Fibroblast of lung (primary cell): ENCODE measurements at regions not wholly inside any gene's neighbourhood (a gene's known extent, or its start where the extent isn't known, plus 50 kb on each side); places are given as distances from the start of the nearest gene placed in this dataset.

Experiments used
- DNase-seq, 2 donors: peaks; one replicate each; pipeline versions ENCODE4 v3.0.0 to v3.0.0-alpha.2; 2010; ENCODE audit warnings: low read depth in 2 of 2
- H2AFZ ChIP-seq: 2 replicates; pipeline ENCODE4 v1.5.1; 2012; ENCODE audit warnings: low read length, control low read depth, inconsistent platforms
- H3K27ac ChIP-seq: 2 replicates; pipeline ENCODE4 v1.5.1; 2011; ENCODE audit warnings: low read length, control low read depth; ENCODE audit not compliant: insufficient read depth
- H3K27me3 ChIP-seq: 2 replicates; pipeline ENCODE4 v1.5.1; 2011; ENCODE audit warnings: mild to moderate bottlenecking, low read length; ENCODE audit not compliant: control insufficient read depth, insufficient read depth
- H3K36me3 ChIP-seq: 2 replicates; pipeline ENCODE4 v1.5.1; 2011; ENCODE audit warnings: low read length; ENCODE audit not compliant: control insufficient read depth, insufficient read depth
- H3K4me1 ChIP-seq: 2 replicates; pipeline ENCODE4 v1.5.1; 2011; ENCODE audit warnings: low read length; ENCODE audit not compliant: control insufficient read depth, insufficient read depth; ENCODE audit errors: extremely low read depth
- H3K4me2 ChIP-seq: 2 replicates; pipeline ENCODE4 v1.5.1; 2011; ENCODE audit warnings: low read length, control low read depth; ENCODE audit not compliant: insufficient read depth; ENCODE audit errors: extremely low read depth
- H3K4me3 ChIP-seq, 4 experiments: fragments of 200-600 bp in 1 of 4; sonication (generic) in 1 of 4; replicated peaks in 1 of 4; 2 replicates each; pipeline ENCODE4 v1.5.1; 2011 to 2016; ENCODE audit warnings: low read length in 4 of 4, low read depth in 3 of 4, mild to moderate bottlenecking in 3 of 4, control low read depth in 2 of 4, inconsistent platforms in 1 of 4, mixed read lengths in 1 of 4; ENCODE audit not compliant: insufficient read depth in 1 of 4; ENCODE audit errors: control extremely low read depth in 1 of 4
- H3K79me2 ChIP-seq: 2 replicates; pipeline ENCODE4 v1.5.1; 2012; ENCODE audit warnings: mild to moderate bottlenecking, low read length, inconsistent platforms; ENCODE audit not compliant: control insufficient read depth, insufficient read depth
- H3K9ac ChIP-seq: 2 replicates; pipeline ENCODE4 v1.5.1; 2011; ENCODE audit warnings: mild to moderate bottlenecking, low read length, control low read depth; ENCODE audit not compliant: insufficient read depth
- H3K9me3 ChIP-seq: 2 replicates; pipeline ENCODE4 v1.5.1; 2012; ENCODE audit warnings: low read depth, low read length; ENCODE audit not compliant: control insufficient read depth, insufficient read depth
- H4K20me1 ChIP-seq: 2 replicates; pipeline ENCODE4 v1.5.1; 2011; ENCODE audit warnings: low read length; ENCODE audit not compliant: control insufficient read depth, insufficient read depth; ENCODE audit errors: extremely low read depth
- EZH2 ChIP-seq: IDR thresholded peaks from 2 replicates; pipeline ENCODE4 v1.5.1; 2012; ENCODE audit warnings: low read length, control low read depth, mild to moderate bottlenecking; ENCODE audit errors: missing control alignments
- TF ChIP-seq, protein P1 (sequence below), 2 donors: IDR thresholded peaks in 1 of 2; conservative IDR thresholded peaks in 1 of 2; 1 replicate in 1 of 2; 2 replicates in 1 of 2; pipeline ENCODE4 v1.5.1; 2011 to 2012; ENCODE audit warnings: low read length in 2 of 2, control low read depth in 1 of 2, inconsistent platforms in 1 of 2, low read depth in 1 of 2, mild to moderate bottlenecking in 1 of 2

- Histone ChIP-seq H4K20me1 (no peaks in the 10 kb centered on the region), H3K4me1 (no peaks in the 10 kb centered on the region), H2AFZ (no peak overlapping the region), H3K27ac (no peak overlapping the region), H3K4me3 (no peak overlapping the region), H3K79me2 (no peaks in the 10 kb centered on the region), H3K9ac (no peak overlapping the region), H3K4me2 (no peak overlapping the region), H3K36me3 (no peaks in the 10 kb centered on the region), H3K27me3 (no peaks in the 10 kb centered on the region), H3K9me3 (no peaks in the 10 kb centered on the region)
- TF ChIP-seq, protein P1, sequence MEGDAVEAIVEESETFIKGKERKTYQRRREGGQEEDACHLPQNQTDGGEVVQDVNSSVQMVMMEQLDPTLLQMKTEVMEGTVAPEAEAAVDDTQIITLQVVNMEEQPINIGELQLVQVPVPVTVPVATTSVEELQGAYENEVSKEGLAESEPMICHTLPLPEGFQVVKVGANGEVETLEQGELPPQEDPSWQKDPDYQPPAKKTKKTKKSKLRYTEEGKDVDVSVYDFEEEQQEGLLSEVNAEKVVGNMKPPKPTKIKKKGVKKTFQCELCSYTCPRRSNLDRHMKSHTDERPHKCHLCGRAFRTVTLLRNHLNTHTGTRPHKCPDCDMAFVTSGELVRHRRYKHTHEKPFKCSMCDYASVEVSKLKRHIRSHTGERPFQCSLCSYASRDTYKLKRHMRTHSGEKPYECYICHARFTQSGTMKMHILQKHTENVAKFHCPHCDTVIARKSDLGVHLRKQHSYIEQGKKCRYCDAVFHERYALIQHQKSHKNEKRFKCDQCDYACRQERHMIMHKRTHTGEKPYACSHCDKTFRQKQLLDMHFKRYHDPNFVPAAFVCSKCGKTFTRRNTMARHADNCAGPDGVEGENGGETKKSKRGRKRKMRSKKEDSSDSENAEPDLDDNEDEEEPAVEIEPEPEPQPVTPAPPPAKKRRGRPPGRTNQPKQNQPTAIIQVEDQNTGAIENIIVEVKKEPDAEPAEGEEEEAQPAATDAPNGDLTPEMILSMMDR (conservative IDR thresholded peaks at IDR 0.05 in 1 of 2, IDR thresholded peaks at IDR 0.05 in 1 of 2; ENCODE audit: low read depth in 1 of 2, low read length in 2 of 2), result no peak
- TF ChIP-seq EZH2, result no peak
- DNase-seq, result no peak
Measured at GRCh38 chr4:18858229-18858922, 836.8 kb upstream of the LCORL start.

GRCh38 chr4:18850867-18851266 is 829.3 kb upstream of the LCORL start:
- H3K79me2 ChIP-seq, result no peaks in the 10 kb centered on the region
- H2AFZ ChIP-seq, result no peak overlapping the region
- H3K27ac ChIP-seq, result no peak overlapping the region
- TF ChIP-seq, protein P1 (conservative IDR thresholded peaks at IDR 0.05 in 1 of 2, IDR thresholded peaks at IDR 0.05 in 1 of 2; ENCODE audit: low read depth in 1 of 2, low read length in 2 of 2), result no peak
- no peak for TF ChIP-seq EZH2
- no peaks in the 10 kb centered on the region for H3K27me3 ChIP-seq
- H3K4me3 ChIP-seq, result no peak overlapping the region
- H3K9me3 ChIP-seq, result no peaks in the 10 kb centered on the region
- H3K36me3 ChIP-seq, result no peaks in the 10 kb centered on the region
- DNase-seq, result peak; percentile 4 to 11
- no peak overlapping the region for H3K9ac ChIP-seq
- no peak overlapping the region for H3K4me2 ChIP-seq
- H4K20me1 ChIP-seq, result no peaks in the 10 kb centered on the region
- no peaks in the 10 kb centered on the region for H3K4me1 ChIP-seq

DNA sequence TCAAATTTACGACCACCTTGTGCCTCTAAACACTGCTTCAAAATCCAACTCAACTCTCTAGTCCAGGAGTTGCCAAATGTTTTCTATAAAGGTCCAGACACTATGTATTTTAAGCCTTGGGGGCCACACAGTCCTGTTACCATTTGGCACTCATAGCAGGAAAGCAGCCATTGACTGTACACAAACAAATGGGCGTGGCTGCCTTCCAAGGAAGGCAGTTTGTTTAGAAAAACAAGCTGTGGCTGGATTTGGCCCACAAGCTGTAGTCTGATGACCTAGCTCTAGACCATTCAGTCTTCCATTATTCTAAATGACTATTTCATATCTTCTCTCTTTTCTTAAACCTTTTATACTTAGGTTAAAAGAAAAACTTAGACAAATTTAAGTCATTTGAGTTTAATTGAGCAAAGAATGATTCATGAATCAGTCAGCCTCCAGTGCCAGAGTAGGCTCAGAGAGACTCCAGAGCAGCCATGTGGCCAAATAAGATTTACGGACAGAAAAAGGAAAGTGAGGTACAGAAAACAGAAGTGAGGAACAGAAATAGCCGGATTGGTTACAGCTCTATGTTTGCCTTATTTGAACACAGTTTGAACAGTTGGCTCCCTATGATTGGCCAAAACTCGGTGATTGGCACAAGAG is 825.8 kb upstream of the LCORL start:
- H3K79me2 ChIP-seq, result no peaks in the 10 kb centered on the region
- DNase-seq, result peak; percentile 8 to 37
- H3K27me3 ChIP-seq, result no peaks in the 10 kb centered on the region
- no peak overlapping the region for H3K4me2 ChIP-seq
- no peak for TF ChIP-seq EZH2
- TF ChIP-seq, protein P1 (conservative IDR thresholded peaks at IDR 0.05 in 1 of 2, IDR thresholded peaks at IDR 0.05 in 1 of 2; ENCODE audit: low read depth in 1 of 2, low read length in 2 of 2), result no peak
- H2AFZ ChIP-seq, result no peak overlapping the region
- no peaks in the 10 kb centered on the region for H3K36me3 ChIP-seq
- H3K9me3 ChIP-seq, result no peaks in the 10 kb centered on the region
- no peak overlapping the region for H3K4me3 ChIP-seq
- H3K27ac ChIP-seq, result no peak overlapping the region
- no peaks in the 10 kb centered on the region for H4K20me1 ChIP-seq
- no peaks in the 10 kb centered on the region for H3K4me1 ChIP-seq
- no peak overlapping the region for H3K9ac ChIP-seq
